ENCODE measurements at regions not wholly inside any gene's neighbourhood (a gene's known extent, or its start where the extent isn't known, plus 50 kb on each side); places are given as distances from the start of the nearest gene placed in this dataset.

GRCh38 chr12:115824936-115825602, 452.4 kb downstream of the MED13L start:
- Histone ChIP-seq H4K20me1 (ENCODE audit: insufficient read depth) (no peaks in the 10 kb centered on the region), H3K4me2 (ENCODE audit: low read length) (no peak overlapping the region), H3K4me3 (ENCODE audit: low read length) (no peak overlapping the region), H3K36me3 (ENCODE audit: insufficient read depth, low read length) (no peaks in the 10 kb centered on the region), H3K9me3 (ENCODE audit: low read length) (no peaks in the 10 kb centered on the region), H3K27ac (ENCODE audit: low read length) (no peak overlapping the region), H3F3A (ENCODE audit: insufficient read depth, low read length, poor library complexity, severe bottlenecking) (no peaks in the 10 kb centered on the region), H3K9ac (ENCODE audit: low read length) (no peak overlapping the region), H3K9me2 (ENCODE audit: insufficient read depth, low read length) (no peaks in the 10 kb centered on the region), H2AFZ (ENCODE audit: low read depth, low read length) (no peak overlapping the region), H3K27me3 (ENCODE audit: insufficient read depth, low read depth, low read length) (no peaks in the 10 kb centered on the region), H3K79me2 (replicated peaks; ENCODE audit: insufficient read depth, low read length) (no peaks in the 10 kb centered on the region)
- TF ChIP-seq EP300 (conservative IDR thresholded peaks at IDR 0.05; ENCODE audit: poor library complexity, severe bottlenecking) (no peak), REST (IDR thresholded peaks at IDR 0.05; ENCODE audit: borderline replicate concordance) (no peak), TAF1 (IDR thresholded peaks at IDR 0.05; ENCODE audit: low read depth) (no peak), MXI1 (conservative IDR thresholded peaks at IDR 0.05; ENCODE audit: poor library complexity, severe bottlenecking) (no peak), POLR2AphosphoS5 (IDR thresholded peaks at IDR 0.05) (no peak), EZH2 (IDR thresholded peaks at IDR 0.05; ENCODE audit: borderline replicate concordance, insufficient read depth, low read length, poor library complexity, severe bottlenecking) (no peak), RAD21 (conservative IDR thresholded peaks at IDR 0.05) (no peak), SMC3 (conservative IDR thresholded peaks at IDR 0.05; ENCODE audit: poor library complexity) (no peak)
- TF ChIP-seq, protein P1, sequence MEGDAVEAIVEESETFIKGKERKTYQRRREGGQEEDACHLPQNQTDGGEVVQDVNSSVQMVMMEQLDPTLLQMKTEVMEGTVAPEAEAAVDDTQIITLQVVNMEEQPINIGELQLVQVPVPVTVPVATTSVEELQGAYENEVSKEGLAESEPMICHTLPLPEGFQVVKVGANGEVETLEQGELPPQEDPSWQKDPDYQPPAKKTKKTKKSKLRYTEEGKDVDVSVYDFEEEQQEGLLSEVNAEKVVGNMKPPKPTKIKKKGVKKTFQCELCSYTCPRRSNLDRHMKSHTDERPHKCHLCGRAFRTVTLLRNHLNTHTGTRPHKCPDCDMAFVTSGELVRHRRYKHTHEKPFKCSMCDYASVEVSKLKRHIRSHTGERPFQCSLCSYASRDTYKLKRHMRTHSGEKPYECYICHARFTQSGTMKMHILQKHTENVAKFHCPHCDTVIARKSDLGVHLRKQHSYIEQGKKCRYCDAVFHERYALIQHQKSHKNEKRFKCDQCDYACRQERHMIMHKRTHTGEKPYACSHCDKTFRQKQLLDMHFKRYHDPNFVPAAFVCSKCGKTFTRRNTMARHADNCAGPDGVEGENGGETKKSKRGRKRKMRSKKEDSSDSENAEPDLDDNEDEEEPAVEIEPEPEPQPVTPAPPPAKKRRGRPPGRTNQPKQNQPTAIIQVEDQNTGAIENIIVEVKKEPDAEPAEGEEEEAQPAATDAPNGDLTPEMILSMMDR (IDR thresholded peaks at IDR 0.05; ENCODE audit: poor library complexity, severe bottlenecking): no peak

DNA sequence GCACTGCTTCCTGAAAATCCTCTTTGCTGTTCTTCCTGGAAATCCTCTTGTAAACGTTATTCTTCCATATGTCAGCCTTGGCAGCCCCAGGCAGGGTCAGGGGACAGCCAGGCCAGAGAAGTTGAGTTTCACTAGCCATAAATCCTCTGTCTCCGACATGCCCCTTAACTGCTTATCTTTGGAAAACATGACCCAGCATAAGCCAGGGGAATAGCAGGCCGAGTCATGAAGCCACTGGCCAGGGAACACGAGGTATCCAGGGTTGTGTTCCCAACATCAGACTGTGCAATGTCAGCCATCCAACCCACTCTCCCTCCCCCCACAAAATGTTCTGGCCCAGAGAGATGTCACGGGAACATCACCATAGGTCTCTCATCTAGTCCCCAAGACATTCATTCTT, 453.9 kb downstream of the MED13L start:
- Histone ChIP-seq H3K9ac (ENCODE audit: low read length) (no peak overlapping the region), H3K4me2 (ENCODE audit: low read length) (no peak overlapping the region), H3K27ac (ENCODE audit: low read length) (no peak overlapping the region), H3K9me2 (ENCODE audit: insufficient read depth, low read length) (no peaks in the 10 kb centered on the region), H3K27me3 (ENCODE audit: insufficient read depth, low read depth, low read length) (no peaks in the 10 kb centered on the region), H2AFZ (ENCODE audit: low read depth, low read length) (no peak overlapping the region), H4K20me1 (ENCODE audit: insufficient read depth) (no peaks in the 10 kb centered on the region), H3K36me3 (ENCODE audit: insufficient read depth, low read length) (no peaks in the 10 kb centered on the region), H3K9me3 (ENCODE audit: low read length) (no peaks in the 10 kb centered on the region), H3K79me2 (replicated peaks; ENCODE audit: insufficient read depth, low read length) (no peaks in the 10 kb centered on the region), H3F3A (ENCODE audit: insufficient read depth, low read length, poor library complexity, severe bottlenecking) (no peaks in the 10 kb centered on the region), H3K4me3 (ENCODE audit: low read length) (no peak overlapping the region)
- TF ChIP-seq POLR2AphosphoS5 (IDR thresholded peaks at IDR 0.05): no peak
- TF ChIP-seq EP300 (conservative IDR thresholded peaks at IDR 0.05; ENCODE audit: poor library complexity, severe bottlenecking): no peak
- TF ChIP-seq, protein P1 (IDR thresholded peaks at IDR 0.05; ENCODE audit: poor library complexity, severe bottlenecking): no peak
- no peak for TF ChIP-seq RAD21 (conservative IDR thresholded peaks at IDR 0.05)
- TF ChIP-seq EZH2 (IDR thresholded peaks at IDR 0.05; ENCODE audit: borderline replicate concordance, insufficient read depth, low read length, poor library complexity, severe bottlenecking): no peak
- no peak for TF ChIP-seq MXI1 (conservative IDR thresholded peaks at IDR 0.05; ENCODE audit: poor library complexity, severe bottlenecking)
- TF ChIP-seq SMC3 (conservative IDR thresholded peaks at IDR 0.05; ENCODE audit: poor library complexity): no peak
